Neural progenitor cell (in vitro differentiated cells): ENCODE measurements at regions not wholly inside any gene's neighbourhood (a gene's known extent, or its start where the extent isn't known, plus 50 kb on each side); places are given as distances from the start of the nearest gene placed in this dataset.
A peak's percentile ranks its signal among the peaks of the same experiment; 100 is the strongest.

Experiments used
- DNase-seq: peaks from one replicate; pipeline ENCODE4 v3.0.0-alpha.2; 2016; ENCODE audit warnings: low spot score
- H2AFZ ChIP-seq: fragments of 200-600 bp; sonication (generic); replicated peaks from 2 replicates; pipeline ENCODE4 v1.6.1; 2016; ENCODE audit warnings: antibody characterized with exemption
- H3F3A ChIP-seq: fragments of 200-600 bp; sonication (generic); 2 replicates; pipeline ENCODE4 v1.6.1; 2016; ENCODE audit warnings: antibody characterized with exemption, low read depth
- H3K27ac ChIP-seq: fragments of 200-600 bp; sonication (generic); 2 replicates; pipeline ENCODE4 v1.5.1; 2016; ENCODE audit warnings: mild to moderate bottlenecking
- H3K27me3 ChIP-seq: fragments of 200-600 bp; sonication (generic); 2 replicates; pipeline ENCODE4 v1.6.1; 2016; ENCODE audit warnings: mild to moderate bottlenecking, moderate library complexity
- H3K36me3 ChIP-seq: fragments of 200-600 bp; sonication (generic); 2 replicates; pipeline ENCODE4 v1.5.1; 2016
- H3K4me1 ChIP-seq: fragments of 200-600 bp; sonication (generic); 2 replicates; pipeline ENCODE4 v1.6.1; 2016; ENCODE audit warnings: mixed run types
- H3K4me2 ChIP-seq: fragments of 200-600 bp; sonication (generic); 2 replicates; pipeline ENCODE4 v1.6.1; 2016
- H3K4me3 ChIP-seq: fragments of 200-600 bp; sonication (generic); 2 replicates; pipeline ENCODE4 v1.5.1; 2016
- H3K79me2 ChIP-seq: fragments of 200-600 bp; sonication (generic); 2 replicates; pipeline ENCODE4 v1.6.1; 2016; ENCODE audit warnings: low read depth
- H3K9ac ChIP-seq: fragments of 200-600 bp; sonication (generic); 2 replicates; pipeline ENCODE4 v1.6.1; 2016
- H3K9me3 ChIP-seq: fragments of 200-600 bp; sonication (generic); 2 replicates; pipeline ENCODE4 v1.5.1; 2016; ENCODE audit warnings: low read depth
- H4K20me1 ChIP-seq: fragments of 200-600 bp; sonication (generic); 2 replicates; pipeline ENCODE4 v1.6.1; 2016; ENCODE audit warnings: low read depth
- H3K27ac Mint-ChIP-seq: 3 replicates; pipeline ENCODE4 v1.8.0; 2021; ENCODE audit warnings: mixed read lengths
- H3K27me3 Mint-ChIP-seq: 2 replicates; pipeline ENCODE4 v1.8.0; 2022; ENCODE audit warnings: low read depth, mild to moderate bottlenecking, inconsistent platforms, moderate library complexity, mixed read lengths; ENCODE audit not compliant: insufficient read depth
- H3K36me3 Mint-ChIP-seq: 3 replicates; pipeline ENCODE4 v1.8.0; 2021; ENCODE audit warnings: mixed read lengths
- H3K4me1 Mint-ChIP-seq: 3 replicates; pipeline ENCODE4 v1.8.0; 2021; ENCODE audit warnings: mixed read lengths
- H3K4me3 Mint-ChIP-seq: 3 replicates; pipeline ENCODE4 v1.8.0; 2021; ENCODE audit warnings: mild to moderate bottlenecking, moderate library complexity, mixed read lengths
- H3K9me3 Mint-ChIP-seq: 3 replicates; pipeline ENCODE4 v1.8.0; 2020; ENCODE audit warnings: mixed read lengths
- EZH2 ChIP-seq: fragments of 200-600 bp; sonication (generic); IDR thresholded peaks from 2 replicates; pipeline ENCODE4 v1.6.1; 2017; ENCODE audit warnings: antibody characterized with exemption, mild to moderate bottlenecking, moderate library complexity
- EZH2phosphoT487 ChIP-seq: fragments of 200-600 bp; sonication (generic); IDR thresholded peaks from 2 replicates; pipeline ENCODE4 v1.6.1; 2017; ENCODE audit warnings: antibody characterized with exemption
- TF ChIP-seq, protein P1 (sequence below): fragments of 200-600 bp; sonication (generic); IDR thresholded peaks from 2 replicates; pipeline ENCODE4 v1.5.1; 2017; ENCODE audit warnings: antibody characterized with exemption, mild to moderate bottlenecking

GRCh38 chr18:69152436-69152835, 248.3 kb upstream of the DOK6 start:
- no peaks in the 10 kb centered on the region for H3K36me3 ChIP-seq

GRCh38 chr18:69157906-69158305, 242.8 kb upstream of the DOK6 start:
- DNase-seq = peak; percentile 3
- no peak overlapping the region for H2AFZ ChIP-seq

More at GRCh38 chr18:69152436-69152835, 248.3 kb upstream of the DOK6 start:
- Mint-ChIP-seq H3K9me3 (no peaks in the 10 kb centered on the region), H3K4me1 (no peaks in the 10 kb centered on the region), H3K27me3 (no peaks in the 10 kb centered on the region), H3K4me3 (no peak overlapping the region), H3K36me3 (no peaks in the 10 kb centered on the region), H3K27ac (no peak overlapping the region)
- Histone ChIP-seq H3K27me3 (no peaks in the 10 kb centered on the region), H3K4me1 (no peaks in the 10 kb centered on the region), H3K79me2 (no peaks in the 10 kb centered on the region), H3K9me3 (no peaks in the 10 kb centered on the region), H4K20me1 (no peaks in the 10 kb centered on the region), H3F3A (no peaks in the 10 kb centered on the region), H3K4me2 (no peak overlapping the region), H2AFZ (no peak overlapping the region), H3K27ac (no peak overlapping the region), H3K4me3 (no peak overlapping the region), H3K9ac (no peak overlapping the region)
- DNase-seq = no peak
- TF ChIP-seq, protein P1, sequence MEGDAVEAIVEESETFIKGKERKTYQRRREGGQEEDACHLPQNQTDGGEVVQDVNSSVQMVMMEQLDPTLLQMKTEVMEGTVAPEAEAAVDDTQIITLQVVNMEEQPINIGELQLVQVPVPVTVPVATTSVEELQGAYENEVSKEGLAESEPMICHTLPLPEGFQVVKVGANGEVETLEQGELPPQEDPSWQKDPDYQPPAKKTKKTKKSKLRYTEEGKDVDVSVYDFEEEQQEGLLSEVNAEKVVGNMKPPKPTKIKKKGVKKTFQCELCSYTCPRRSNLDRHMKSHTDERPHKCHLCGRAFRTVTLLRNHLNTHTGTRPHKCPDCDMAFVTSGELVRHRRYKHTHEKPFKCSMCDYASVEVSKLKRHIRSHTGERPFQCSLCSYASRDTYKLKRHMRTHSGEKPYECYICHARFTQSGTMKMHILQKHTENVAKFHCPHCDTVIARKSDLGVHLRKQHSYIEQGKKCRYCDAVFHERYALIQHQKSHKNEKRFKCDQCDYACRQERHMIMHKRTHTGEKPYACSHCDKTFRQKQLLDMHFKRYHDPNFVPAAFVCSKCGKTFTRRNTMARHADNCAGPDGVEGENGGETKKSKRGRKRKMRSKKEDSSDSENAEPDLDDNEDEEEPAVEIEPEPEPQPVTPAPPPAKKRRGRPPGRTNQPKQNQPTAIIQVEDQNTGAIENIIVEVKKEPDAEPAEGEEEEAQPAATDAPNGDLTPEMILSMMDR = no peak
- TF ChIP-seq EZH2phosphoT487 (no peak), EZH2 (no peak)

DNA sequence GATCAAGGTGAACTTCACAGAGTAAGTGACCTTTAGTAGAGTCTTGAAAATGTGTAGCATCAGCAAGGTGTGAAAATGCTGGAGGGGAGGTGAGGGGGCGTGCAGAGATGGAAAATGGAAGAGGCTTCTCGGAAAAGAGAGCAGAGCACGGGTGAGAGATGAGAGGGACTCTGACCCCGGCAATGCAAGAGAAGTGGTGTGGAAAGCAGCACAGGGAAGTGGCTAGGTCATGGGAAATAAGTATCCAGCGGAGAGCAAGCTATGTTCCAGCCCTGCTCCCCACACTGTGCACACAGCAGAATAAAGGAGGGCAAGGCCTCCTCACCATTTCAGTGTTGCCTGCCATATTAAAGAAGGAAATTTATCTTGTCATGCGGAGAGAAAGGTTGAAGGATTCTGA, 241.7 kb upstream of the DOK6 start:
- peak overlapping the region; percentile 20 for H2AFZ ChIP-seq
- no peaks in the 10 kb centered on the region for H3K9me3 Mint-ChIP-seq
- no peaks in the 10 kb centered on the region for H4K20me1 ChIP-seq
- no peak overlapping the region for H3K4me3 Mint-ChIP-seq
- peaks cover 7% of the 10 kb centered on the region for H3K4me1 Mint-ChIP-seq
- H3K27ac ChIP-seq = no peak overlapping the region
- no peak for DNase-seq
- no peak for TF ChIP-seq EZH2phosphoT487
- no peak for TF ChIP-seq EZH2
- no peaks in the 10 kb centered on the region for H3K36me3 ChIP-seq
- no peaks in the 10 kb centered on the region for H3K4me1 ChIP-seq
- peak overlapping the region; percentile 1 for H3K27ac Mint-ChIP-seq
- H3K4me2 ChIP-seq = no peak overlapping the region
- no peaks in the 10 kb centered on the region for H3F3A ChIP-seq
- H3K27me3 Mint-ChIP-seq = no peaks in the 10 kb centered on the region
- H3K9me3 ChIP-seq = no peaks in the 10 kb centered on the region
- no peaks in the 10 kb centered on the region for H3K79me2 ChIP-seq
- H3K36me3 Mint-ChIP-seq = no peaks in the 10 kb centered on the region
- no peak overlapping the region for H3K4me3 ChIP-seq
- no peaks in the 10 kb centered on the region for H3K27me3 ChIP-seq
- H3K9ac ChIP-seq = no peak overlapping the region

More at GRCh38 chr18:69157906-69158305, 242.8 kb upstream of the DOK6 start:
- Mint-ChIP-seq H3K36me3 (no peaks in the 10 kb centered on the region), H3K27me3 (no peaks in the 10 kb centered on the region), H3K9me3 (no peaks in the 10 kb centered on the region), H3K27ac (no peak overlapping the region), H3K4me3 (no peak overlapping the region), H3K4me1 (peaks cover 7% of the 10 kb centered on the region)
- H3K9me3 ChIP-seq = no peaks in the 10 kb centered on the region
- H3K4me3 ChIP-seq = no peak overlapping the region
- no peak overlapping the region for H3K27ac ChIP-seq
- H3K79me2 ChIP-seq = no peaks in the 10 kb centered on the region
- no peak overlapping the region for H3K4me2 ChIP-seq
- no peak overlapping the region for H3K9ac ChIP-seq
- H4K20me1 ChIP-seq = no peaks in the 10 kb centered on the region
- no peaks in the 10 kb centered on the region for H3F3A ChIP-seq
- TF ChIP-seq EZH2phosphoT487 = no peak
- no peak for TF ChIP-seq EZH2
- TF ChIP-seq, protein P1 = no peak
- H3K27me3 ChIP-seq = no peaks in the 10 kb centered on the region
- no peaks in the 10 kb centered on the region for H3K4me1 ChIP-seq
- no peaks in the 10 kb centered on the region for H3K36me3 ChIP-seq

DNA sequence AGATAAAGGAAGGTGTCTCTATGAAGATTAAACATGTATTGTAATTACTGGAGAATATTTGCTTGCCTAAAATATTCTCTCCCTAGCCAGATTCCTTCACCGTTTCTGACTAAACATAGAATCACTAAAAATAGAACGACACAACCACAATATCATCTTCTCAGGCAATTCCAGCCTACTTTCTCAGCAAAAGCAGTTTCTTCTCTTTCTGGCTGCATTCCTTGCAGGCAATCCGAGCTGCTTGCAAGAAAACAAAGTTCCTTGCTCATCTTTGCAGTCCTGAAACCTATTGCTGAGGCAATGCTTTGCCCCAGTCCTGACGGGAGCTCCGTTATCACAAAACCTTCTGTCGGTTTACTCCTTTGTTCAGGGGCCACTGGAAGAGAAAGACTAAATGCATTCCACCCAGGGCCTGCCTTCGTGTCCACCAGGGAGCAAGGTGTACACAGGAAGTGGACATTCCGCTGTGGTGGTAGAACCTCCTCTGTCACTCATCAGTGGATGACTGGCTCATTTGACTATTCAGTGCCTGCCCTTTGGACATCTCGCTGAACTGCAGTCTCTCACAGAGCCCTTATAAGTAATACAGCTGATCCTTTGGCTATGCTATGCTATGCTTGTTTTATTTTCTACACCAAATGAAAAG, 239.2 kb upstream of the DOK6 start:
- Mint-ChIP-seq H3K4me1 (peaks cover 7% of the 10 kb centered on the region), H3K27me3 (no peaks in the 10 kb centered on the region), H3K9me3 (no peaks in the 10 kb centered on the region), H3K36me3 (no peaks in the 10 kb centered on the region), H3K4me3 (no peak overlapping the region), H3K27ac (no peak overlapping the region)
- Histone ChIP-seq H3K4me1 (no peaks in the 10 kb centered on the region), H3K36me3 (no peaks in the 10 kb centered on the region), H3F3A (no peaks in the 10 kb centered on the region), H4K20me1 (no peaks in the 10 kb centered on the region), H3K4me3 (no peak overlapping the region), H3K9me3 (no peaks in the 10 kb centered on the region), H2AFZ (peak overlapping the region; percentile 86), H3K27ac (no peak overlapping the region), H3K9ac (no peak overlapping the region), H3K27me3 (no peaks in the 10 kb centered on the region), H3K79me2 (no peaks in the 10 kb centered on the region), H3K4me2 (no peak overlapping the region)
- DNase-seq = peak; percentile 31
- TF ChIP-seq EZH2 = no peak
- TF ChIP-seq EZH2phosphoT487 = no peak
- TF ChIP-seq, protein P1 = no peak
